ENCODE measurements at regions not wholly inside any gene's neighbourhood (a gene's known extent, or its start where the extent isn't known, plus 50 kb on each side); places are given as distances from the start of the nearest gene placed in this dataset.
A peak's percentile ranks its signal among the peaks of the same experiment; 100 is the strongest.

DNA sequence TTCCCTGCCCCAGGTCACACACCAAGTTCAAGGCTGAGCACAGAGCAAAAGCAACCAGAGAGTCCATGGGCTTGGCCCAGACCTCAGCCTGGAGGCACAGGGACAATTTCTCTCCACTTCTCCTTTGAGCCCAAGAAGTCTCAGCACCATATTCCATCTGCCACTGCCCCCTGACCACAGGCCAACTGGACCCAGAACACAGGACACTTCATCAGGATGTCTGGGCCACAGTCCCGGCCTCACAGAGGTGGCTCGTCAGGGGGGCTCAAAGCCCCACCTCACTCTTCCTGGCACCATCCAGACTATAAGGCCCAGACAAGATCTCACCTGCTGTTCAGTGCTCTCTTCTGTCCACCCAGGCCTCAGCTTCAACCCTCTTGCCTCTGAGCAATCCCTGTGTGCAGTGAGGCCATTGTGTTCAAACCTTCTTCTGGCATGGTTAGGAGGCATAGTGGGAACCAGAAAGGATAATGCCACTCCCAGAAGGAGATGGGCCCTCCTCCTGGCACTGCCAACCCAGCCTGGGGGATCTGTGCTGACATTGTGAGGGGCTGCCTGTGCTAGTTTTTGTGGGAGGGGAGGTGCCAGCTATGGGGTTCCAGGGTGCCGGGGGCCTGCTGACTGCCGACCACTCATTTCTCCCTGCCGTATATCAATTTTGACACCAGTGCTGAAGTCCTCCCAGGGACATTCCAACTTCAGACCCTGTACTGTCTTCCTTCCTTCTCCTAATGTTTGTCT lies 49.7 kb upstream of the ANTXRL start:
- no peak overlapping the region for H3K4me2 ChIP-seq (ENCODE audit: insufficient read depth in 1 of 2, low read depth in 2 of 2, low read length in 2 of 2)
- no peak overlapping the region for H4K91ac ChIP-seq (replicated peaks; ENCODE audit: insufficient read length, low read length)
- no peaks in the 10 kb centered on the region for H3K9me3 ChIP-seq (ENCODE audit: insufficient read depth in 2 of 2, low read depth in 1 of 2, low read length in 1 of 2)
- no peaks in the 10 kb centered on the region; a peak in 1 of 7 replicates for H3K27me3 ChIP-seq (replicated peaks in 1 of 4; ENCODE audit: control insufficient read depth in 3 of 4, extremely low read depth in 1 of 4, insufficient read depth in 3 of 4, low read length in 3 of 4)
- H3K4me3 ChIP-seq (ENCODE audit: extremely low read depth in 1 of 4, insufficient read depth in 2 of 4, low read depth in 3 of 4, low read length in 4 of 4) = no peak overlapping the region
- no peaks in the 10 kb centered on the region for H3K79me2 ChIP-seq (ENCODE audit: control insufficient read depth in 1 of 2, insufficient read depth in 2 of 2, low read length in 2 of 2)
- no peaks in the 10 kb centered on the region for H4K20me1 ChIP-seq (replicated peaks in 1 of 2; ENCODE audit: control insufficient read depth in 1 of 2, insufficient read depth in 2 of 2, low read length in 2 of 2)
- no peaks in the 10 kb centered on the region for H3K79me1 ChIP-seq (ENCODE audit: low read depth, low read length)
- no peak overlapping the region for H3K27ac ChIP-seq (ENCODE audit: low read depth, low read length)
- H3K36me3 ChIP-seq (ENCODE audit: control insufficient read depth in 2 of 4, insufficient read depth in 4 of 4, low read length in 3 of 4) = no peaks in the 10 kb centered on the region
- no peak overlapping the region for H3K23ac ChIP-seq (ENCODE audit: insufficient read length)
- H2BK20ac ChIP-seq (ENCODE audit: low read length) = no peak overlapping the region
- ChIA-PET POLR2A (ENCODE audit: partially characterized antibody) (no interaction called here), CTCF (ENCODE audit: partially characterized antibody) (interaction anchor here (0.6 to 10.3 kb wide), 4 partner anchors 11 to 86 kb away, joined by 3 to 93 read pairs (median 4); no protein-coding TSS in a partner anchor)
- no peak overlapping the region for H3K4ac ChIP-seq (replicated peaks; ENCODE audit: insufficient read length, low read depth, low read length)
- H2BK5ac ChIP-seq (ENCODE audit: low read depth, low read length) = no peak overlapping the region
- no peak overlapping the region for H2AK5ac ChIP-seq (ENCODE audit: low read depth, low read length)
- H4K8ac ChIP-seq (ENCODE audit: extremely low read depth, insufficient read depth, low read length) = no peak overlapping the region
- H3K18ac ChIP-seq (ENCODE audit: extremely low read depth, low read length) = no peak overlapping the region
- no peak overlapping the region for H2BK12ac ChIP-seq (ENCODE audit: low read depth, low read length)
- H2BK120ac ChIP-seq (replicated peaks; ENCODE audit: low read depth, low read length) = no peak overlapping the region
- DNase-seq (ENCODE audit: low read depth in 1 of 2, low spot score in 2 of 2) = peak in 1 of 2 experiments; percentile 31
- H2AFZ ChIP-seq (ENCODE audit: low read length) = no peak overlapping the region
- no peak overlapping the region for H3K9ac ChIP-seq (replicated peaks in 1 of 4; ENCODE audit: extremely low read depth in 1 of 4, low read depth in 3 of 4, low read length in 3 of 4)
- H3K56ac ChIP-seq (replicated peaks; ENCODE audit: insufficient read length, low read depth, low read length) = no peak overlapping the region
- no peak overlapping the region for H2BK15ac ChIP-seq (ENCODE audit: low read length)
- H3K23me2 ChIP-seq (ENCODE audit: low read depth, low read length) = no peaks in the 10 kb centered on the region
- no peak overlapping the region for H4K5ac ChIP-seq (ENCODE audit: insufficient read length, low read depth, low read length)
- 88% methylated on average over 5 of the region's 5 CpGs; no CpG with 5 or more reads in 1 of the 2 experiments for WGBS, 2 experiments (ENCODE audit: extremely low coverage in 1 of 2, insufficient coverage in 1 of 2, insufficient read length in 1 of 2, insufficient replicate concordance in 2 of 2, low coverage in 1 of 2, low lambda C conversion rate in 2 of 2, missing lambda C conversion rate in 1 of 2)
- H3K14ac ChIP-seq (ENCODE audit: insufficient read length) = no peak overlapping the region
- no peak for FAIRE-seq
- H3K4me1 ChIP-seq (replicated peaks in 1 of 4; ENCODE audit: control insufficient read depth in 3 of 4, insufficient read depth in 4 of 4, low read length in 3 of 4) = no peaks in the 10 kb centered on the region
